SU-DHL-6 (cell line): ENCODE measurements at regions not wholly inside any gene's neighbourhood (a gene's known extent, or its start where the extent isn't known, plus 50 kb on each side); places are given as distances from the start of the nearest gene placed in this dataset.

Source experiments
- H2AFZ ChIP-seq: fragments of 200-600 bp; sonication (generic); 2 replicates; pipeline ENCODE4 v1.6.1; 2014; ENCODE audit warnings: low read depth, mild to moderate bottlenecking, moderate library complexity, mixed read lengths, antibody characterized with exemption, low read length; ENCODE audit not compliant: severe bottlenecking
- H3F3A ChIP-seq: fragments of 200-600 bp; shearing (Covaris generic); 2 replicates; pipeline ENCODE4 v1.6.0; 2016; ENCODE audit warnings: antibody characterized with exemption, mild to moderate bottlenecking; ENCODE audit not compliant: insufficient read depth
- H3K27ac ChIP-seq: fragments of 200-600 bp; sonication (generic); 2 replicates; pipeline ENCODE4 v1.5.1; 2016; ENCODE audit warnings: low read depth, mild to moderate bottlenecking, low read length, moderate library complexity, mixed read lengths
- H3K27me3 ChIP-seq: fragments of 200-600 bp; sonication (generic), shearing (Covaris generic); 2 replicates; pipeline ENCODE4 v1.6.0; 2014; ENCODE audit warnings: mild to moderate bottlenecking, low read length
- H3K36me3 ChIP-seq: fragments of 200-600 bp; sonication (generic); 2 replicates; pipeline ENCODE4 v1.6.1; 2014; ENCODE audit warnings: mild to moderate bottlenecking, low read length, mixed read lengths
- H3K4me2 ChIP-seq: fragments of 300-600, 200-600 bp; shearing (Covaris generic), sonication (generic); 2 replicates; pipeline ENCODE4 v1.6.0; 2014; ENCODE audit warnings: low read length, low read depth, mild to moderate bottlenecking; ENCODE audit not compliant: poor library complexity, severe bottlenecking
- H3K4me3 ChIP-seq: fragments of 200-600 bp; sonication (generic); 2 replicates; pipeline ENCODE4 v1.5.1; 2014; ENCODE audit warnings: antibody characterized with exemption, low read length, mild to moderate bottlenecking, mixed read lengths; ENCODE audit not compliant: insufficient read depth, poor library complexity, severe bottlenecking
- H3K79me2 ChIP-seq: fragments of 200-600 bp; sonication (generic); 2 replicates; pipeline ENCODE4 v1.6.1; 2014; ENCODE audit warnings: mild to moderate bottlenecking, low read length, moderate library complexity; ENCODE audit not compliant: insufficient read depth
- H3K9ac ChIP-seq: fragments of 200-600 bp; sonication (generic); 2 replicates; pipeline ENCODE4 v1.7.0; 2014; ENCODE audit warnings: mild to moderate bottlenecking, low read length
- H3K9me2 ChIP-seq: fragments of 200-600 bp; sonication (generic); replicated peaks from 2 replicates; pipeline ENCODE4 v1.6.1; 2014; ENCODE audit warnings: low read length; ENCODE audit not compliant: insufficient read depth
- H3K9me3 ChIP-seq: fragments of 200-600 bp; sonication (generic); 2 replicates; pipeline ENCODE4 v1.6.1; 2014; ENCODE audit warnings: low read length, mixed read lengths; ENCODE audit not compliant: insufficient read depth
- H4K20me1 ChIP-seq: fragments of 200-600 bp; sonication (generic); 2 replicates; pipeline ENCODE4 v1.6.1; 2014; ENCODE audit warnings: low read depth, mild to moderate bottlenecking, antibody characterized with exemption, low read length, moderate library complexity, mixed read lengths
- CTCF ChIP-seq: fragments of 200-600 bp; sonication (generic); IDR thresholded peaks from one replicate; pipeline ENCODE4 v1.5.1; 2017; ENCODE audit warnings: antibody characterized with exemption, mild to moderate bottlenecking, low read length, moderate library complexity; ENCODE audit not compliant: insufficient read depth, poor library complexity, severe bottlenecking
- EZH2phosphoT487 ChIP-seq: fragments of 200-600 bp; sonication (generic), shearing (Covaris generic); conservative IDR thresholded peaks from 2 replicates; pipeline ENCODE4 v1.6.1; 2018; ENCODE audit warnings: mild to moderate bottlenecking, antibody characterized with exemption, low read length, moderate library complexity, mixed read lengths

- H3K36me3 ChIP-seq, result no peaks in the 10 kb centered on the region
- TF ChIP-seq EZH2phosphoT487, result no peak
- TF ChIP-seq CTCF, result no peak
- no peak overlapping the region for H3K9ac ChIP-seq
- H4K20me1 ChIP-seq, result no peaks in the 10 kb centered on the region
- no peak overlapping the region for H3K4me2 ChIP-seq
- H2AFZ ChIP-seq, result no peak overlapping the region
- no peaks in the 10 kb centered on the region for H3K79me2 ChIP-seq
- no peaks in the 10 kb centered on the region for H3K9me2 ChIP-seq
- H3K27me3 ChIP-seq, result no peaks in the 10 kb centered on the region
- no peaks in the 10 kb centered on the region for H3F3A ChIP-seq
- no peak overlapping the region for H3K27ac ChIP-seq
- H3K9me3 ChIP-seq, result no peaks in the 10 kb centered on the region
- H3K4me3 ChIP-seq, result no peak overlapping the region
Observed at GRCh38 chr3:74410276-74410941, 204.1 kb downstream of the CNTN3 start.

DNA sequence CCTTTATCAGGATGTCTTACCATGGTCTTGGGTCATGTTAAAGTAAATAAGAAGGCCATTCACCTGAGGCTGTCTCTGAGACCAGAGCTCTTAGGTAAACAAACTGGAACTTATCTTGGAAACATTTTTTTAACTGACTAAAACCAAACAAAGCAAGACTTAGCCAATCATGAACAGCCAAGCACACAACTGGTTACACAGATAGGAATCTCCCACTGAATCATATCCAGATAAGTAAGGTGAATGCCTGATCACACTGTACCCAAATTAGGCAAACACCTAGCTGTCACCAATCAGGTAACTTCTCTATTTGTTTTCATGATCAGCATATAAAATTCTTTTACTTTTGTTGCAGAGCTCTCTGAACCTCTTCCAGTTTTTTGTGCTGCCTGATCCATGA lies 205.4 kb downstream of the CNTN3 start:
- Histone ChIP-seq H3K79me2 (no peaks in the 10 kb centered on the region), H3K9me2 (no peaks in the 10 kb centered on the region), H3K27ac (no peak overlapping the region), H3K27me3 (no peaks in the 10 kb centered on the region), H2AFZ (no peak overlapping the region), H3K9me3 (no peaks in the 10 kb centered on the region), H3F3A (no peaks in the 10 kb centered on the region), H3K9ac (no peak overlapping the region), H4K20me1 (no peaks in the 10 kb centered on the region), H3K36me3 (no peaks in the 10 kb centered on the region), H3K4me2 (no peak overlapping the region), H3K4me3 (no peak overlapping the region)
- no peak for TF ChIP-seq CTCF
- no peak for TF ChIP-seq EZH2phosphoT487

DNA sequence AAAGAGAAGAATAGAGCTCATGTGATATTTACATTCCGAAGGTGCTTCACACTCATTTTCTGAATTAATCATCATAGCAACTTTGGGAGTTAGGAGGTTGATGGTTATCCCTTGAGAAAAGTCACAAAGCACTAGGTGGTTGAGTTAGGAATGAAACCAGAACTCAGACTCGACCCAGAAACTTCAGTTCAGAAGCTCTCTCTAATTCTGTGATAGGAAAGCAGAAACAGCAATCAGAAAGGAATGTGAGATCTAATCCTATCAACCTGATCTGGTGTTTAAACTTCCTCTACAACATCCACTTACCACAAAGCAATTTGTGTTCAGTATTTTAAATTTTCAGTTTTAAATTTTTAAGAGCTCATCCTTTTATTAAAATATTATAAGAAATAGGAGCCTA lies 211.2 kb downstream of the CNTN3 start:
- no peaks in the 10 kb centered on the region for H3K9me3 ChIP-seq
- H4K20me1 ChIP-seq, result no peaks in the 10 kb centered on the region
- H3K36me3 ChIP-seq, result no peaks in the 10 kb centered on the region
- no peak overlapping the region for H3K4me2 ChIP-seq
- H3K4me3 ChIP-seq, result no peak overlapping the region
- H2AFZ ChIP-seq, result no peak overlapping the region
- no peaks in the 10 kb centered on the region for H3K79me2 ChIP-seq
- no peak overlapping the region for H3K27ac ChIP-seq
- no peak for TF ChIP-seq CTCF
- TF ChIP-seq EZH2phosphoT487, result no peak
- no peak overlapping the region for H3K9ac ChIP-seq
- no peaks in the 10 kb centered on the region for H3K9me2 ChIP-seq
- H3F3A ChIP-seq, result no peaks in the 10 kb centered on the region
- no peaks in the 10 kb centered on the region for H3K27me3 ChIP-seq
